Hepatic stellate cell (primary cell): ENCODE measurements at regions not wholly inside any gene's neighbourhood (a gene's known extent, or its start where the extent isn't known, plus 50 kb on each side); places are given as distances from the start of the nearest gene placed in this dataset.
"Not testable (repeated sequence)": the region's sequence is repeated elsewhere in the genome, so short reads cannot be mapped to it uniquely, and the experiment has no call there.

Experiments used
- DNase-seq: peaks from one replicate; pipeline ENCODE4 v3.0.0; 2011; ENCODE audit warnings: low spot score

GRCh38 chr16:8062677-8063076 is 527.6 kb downstream of the TMEM114 start:
- DNase-seq, result no peak

DNA sequence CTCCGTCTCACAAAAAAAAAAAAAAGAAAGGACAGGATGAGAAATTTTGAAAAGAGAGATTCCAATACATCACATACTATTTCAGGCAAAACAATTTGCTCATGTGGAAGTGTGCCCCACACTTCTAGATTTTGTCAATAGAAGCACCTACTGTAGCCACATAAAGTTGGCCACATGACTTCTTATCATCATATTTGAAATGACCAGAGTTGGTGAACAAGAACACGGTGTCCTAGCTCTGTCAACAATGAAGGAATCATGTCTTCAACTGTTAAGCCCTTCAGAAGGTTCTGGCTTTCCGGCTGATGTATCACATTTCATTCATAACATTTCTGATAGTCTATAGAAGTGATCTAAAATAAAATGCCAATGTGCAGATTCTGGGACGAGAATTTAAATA is 534.5 kb downstream of the TMEM114 start:
- no peak for DNase-seq

DNA sequence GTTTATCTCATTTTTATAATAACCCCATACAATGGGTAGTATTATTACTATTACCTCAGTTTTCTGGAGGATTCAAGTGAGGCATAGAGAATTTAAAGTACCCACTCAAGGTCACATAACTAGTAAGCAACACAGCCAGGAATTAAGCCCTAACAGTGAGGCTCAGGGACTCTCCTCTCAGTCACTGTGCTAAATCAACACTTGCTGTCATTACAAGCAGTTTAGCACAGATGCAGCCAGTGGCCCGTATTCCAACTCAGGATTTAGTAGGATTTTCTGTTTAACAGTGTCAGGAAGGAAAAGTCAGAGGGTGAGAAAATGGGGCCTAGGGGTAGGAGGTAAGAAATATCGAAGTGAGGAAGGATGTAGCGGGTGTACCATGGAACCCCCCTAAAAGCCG is 536.9 kb downstream of the TMEM114 start:
- no peak for DNase-seq

- no peak for DNase-seq
Observed at GRCh38 chr16:8048433-8048832, 541.9 kb downstream of the TMEM114 start.

GRCh38 chr16:8047736-8048135 is 542.6 kb downstream of the TMEM114 start:
- DNase-seq, result no peak

DNA sequence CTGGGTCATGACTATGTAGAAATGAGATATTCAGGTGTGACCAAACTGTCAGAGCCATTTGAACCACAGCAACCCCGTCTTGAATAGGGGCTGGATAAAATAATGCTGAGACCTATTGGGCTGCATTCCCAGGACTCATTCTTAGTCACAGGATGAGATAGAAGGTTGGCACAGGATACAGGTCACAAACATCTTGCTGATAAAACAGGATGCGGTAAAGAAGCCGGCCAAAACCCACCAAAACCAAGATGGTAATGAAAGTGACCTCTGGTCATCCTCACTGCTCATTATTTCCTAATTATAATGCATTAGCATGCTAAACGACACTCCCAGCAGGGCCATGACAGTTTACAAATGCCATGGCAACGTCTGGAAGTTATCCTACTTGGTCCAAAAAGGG is 545.5 kb downstream of the TMEM114 start:
- no peak for DNase-seq

GRCh38 chr16:8032406-8032805 is 557.9 kb downstream of the TMEM114 start:
- DNase-seq, result no peak

DNA sequence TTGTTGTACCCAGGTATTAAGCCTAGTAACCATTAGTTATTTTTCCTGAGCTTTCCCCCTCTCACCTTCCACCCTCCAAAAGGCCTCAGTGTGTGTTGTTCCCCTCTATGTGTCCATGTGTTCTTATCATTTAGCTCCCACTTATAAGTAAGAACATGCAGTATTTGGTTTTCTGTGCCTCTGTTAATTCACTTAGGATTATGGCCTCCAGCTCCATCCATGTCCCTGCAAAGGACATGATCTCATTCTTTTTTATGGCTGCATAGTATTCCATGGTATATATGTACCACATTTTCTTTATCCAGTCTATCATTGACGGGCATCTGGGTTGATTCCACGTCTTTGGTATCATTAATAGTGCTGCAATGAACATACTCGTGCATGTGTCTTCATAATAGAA is 560.3 kb downstream of the TMEM114 start:
- not testable (repeated sequence) for DNase-seq

DNA sequence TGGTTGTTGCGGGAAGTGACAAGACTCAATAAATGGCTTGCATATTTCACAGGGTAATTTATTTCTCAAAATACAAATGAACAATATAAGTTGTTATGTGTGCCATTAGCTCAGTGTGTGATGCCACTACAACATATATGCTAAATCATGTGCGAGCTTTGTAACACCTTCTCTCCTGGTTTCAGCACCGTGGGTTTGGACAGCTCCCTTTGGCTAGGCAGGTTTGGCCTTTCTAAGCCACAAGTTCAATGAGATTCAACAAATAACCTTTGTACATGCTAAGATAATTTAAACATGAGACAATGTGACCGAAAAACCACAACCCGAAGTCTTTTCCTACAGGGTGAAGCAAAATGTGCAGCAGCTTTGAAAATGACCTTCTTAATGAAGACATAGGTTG is 563.9 kb downstream of the TMEM114 start:
- DNase-seq, result no peak

DNA sequence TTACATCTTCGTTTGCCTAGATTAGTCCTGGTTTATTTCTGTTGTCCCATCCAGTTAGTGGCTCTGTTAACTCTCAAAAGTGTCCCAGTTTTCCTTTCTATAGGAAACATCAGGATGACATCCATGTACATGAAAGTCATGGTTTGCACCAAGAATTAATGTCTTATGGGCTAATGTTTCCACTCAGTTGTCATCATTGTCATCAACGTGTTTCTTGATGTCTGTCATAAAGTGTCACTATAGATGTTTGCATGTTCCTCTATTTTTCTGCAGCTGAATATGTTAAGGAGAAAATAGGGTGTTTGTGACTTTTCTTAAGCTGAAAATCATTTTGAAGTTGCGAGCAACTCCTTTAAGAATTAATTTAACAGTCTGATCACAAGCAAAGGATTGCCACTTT is 567.0 kb downstream of the TMEM114 start:
- DNase-seq, result no peak

DNA sequence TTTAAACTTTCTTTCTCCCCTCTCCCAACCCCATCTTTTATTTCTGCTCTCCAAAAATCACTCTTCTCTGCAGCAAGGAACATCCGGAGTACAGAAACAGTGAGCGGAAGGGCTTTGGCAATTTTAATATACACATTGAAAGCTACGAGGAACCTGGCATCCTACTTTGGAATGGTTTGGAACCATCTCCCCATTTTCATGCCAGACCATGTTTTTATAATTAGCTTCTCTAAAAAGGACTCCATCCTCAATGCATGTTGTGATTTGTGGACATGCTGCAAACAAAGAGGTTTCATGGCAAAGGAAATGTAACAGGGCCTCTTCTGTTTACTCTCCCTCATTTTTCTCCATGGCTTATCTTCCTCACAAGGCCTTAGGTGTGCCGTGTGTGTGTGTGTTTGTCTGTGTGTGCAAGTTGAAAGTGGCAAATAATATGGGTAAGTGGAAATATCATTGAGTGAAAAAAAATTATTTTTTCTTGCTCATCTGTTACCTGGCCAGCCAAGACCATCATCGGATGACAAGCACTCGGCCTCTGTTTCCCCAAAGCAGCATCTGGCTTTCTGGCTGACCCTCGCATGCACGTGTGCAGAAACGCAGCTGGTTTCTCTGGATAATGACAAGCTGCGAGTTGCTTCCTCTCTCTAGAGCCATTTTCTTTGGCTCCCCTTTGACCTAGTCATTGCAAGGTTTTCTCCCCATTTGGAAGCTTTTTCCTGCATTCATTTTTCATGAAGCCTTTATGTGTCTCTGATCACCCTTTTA is 585.0 kb downstream of the TMEM114 start:
- no peak for DNase-seq

DNA sequence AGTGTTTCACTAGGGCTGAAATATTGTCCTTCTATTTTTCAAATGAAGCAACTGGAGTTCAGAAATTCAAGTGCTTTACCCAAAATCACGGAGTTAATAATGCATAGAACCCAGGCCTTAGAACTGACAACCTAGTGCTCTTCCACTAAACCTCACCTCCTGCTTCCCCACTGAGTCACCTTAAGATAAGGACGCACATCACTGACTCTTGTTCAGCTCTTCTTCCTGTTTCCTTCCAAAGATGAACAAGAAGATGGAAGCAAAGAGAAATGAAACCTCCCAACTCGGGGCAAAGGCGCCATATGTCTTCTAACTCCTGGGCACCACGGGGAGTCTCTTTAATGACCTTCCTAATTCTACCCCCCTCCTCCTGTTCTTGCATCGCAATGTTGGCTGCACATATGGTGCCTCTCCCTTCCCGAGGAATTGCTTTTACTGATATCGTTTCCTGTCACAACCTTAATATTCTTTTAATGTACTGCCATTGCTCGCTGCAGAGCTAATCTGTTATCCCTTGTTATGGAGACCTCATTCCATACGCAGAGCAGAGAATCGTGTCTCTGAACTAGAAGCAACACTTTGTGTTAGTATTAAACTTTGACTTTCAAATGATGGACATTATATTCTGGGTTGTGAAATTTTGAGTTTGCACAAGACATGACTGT is 591.4 kb downstream of the TMEM114 start:
- DNase-seq, result no peak

DNA sequence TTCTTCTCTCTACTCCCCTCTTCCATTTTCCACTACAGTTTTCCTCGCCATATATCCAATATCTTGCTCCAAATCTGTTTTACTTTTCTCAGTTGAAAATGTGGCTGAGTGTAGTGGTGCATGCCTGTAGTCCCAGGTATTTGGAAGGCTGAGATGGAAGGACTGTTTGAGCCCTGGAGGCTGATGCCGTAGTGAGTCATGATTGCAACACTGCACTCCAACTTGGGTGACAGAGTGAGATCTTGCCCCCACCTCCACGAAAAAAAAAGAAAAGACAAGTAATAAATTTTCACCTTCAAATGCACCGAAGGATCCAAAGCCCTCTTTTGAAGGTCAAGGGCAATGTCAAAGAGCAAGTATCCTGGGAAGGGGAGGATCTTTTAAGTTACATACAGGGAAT is 592.3 kb downstream of the TMEM114 start:
- no peak for DNase-seq

GRCh38 chr16:7992616-7993015 is 597.7 kb downstream of the TMEM114 start:
- no peak for DNase-seq

GRCh38 chr16:7990626-7991260 is 599.6 kb downstream of the TMEM114 start:
- no peak for DNase-seq

GRCh38 chr16:7983676-7984075 is 606.6 kb downstream of the TMEM114 start:
- no peak for DNase-seq

- no peak for DNase-seq
Observed at GRCh38 chr16:7980133-7980483, 610.2 kb downstream of the TMEM114 start.

DNA sequence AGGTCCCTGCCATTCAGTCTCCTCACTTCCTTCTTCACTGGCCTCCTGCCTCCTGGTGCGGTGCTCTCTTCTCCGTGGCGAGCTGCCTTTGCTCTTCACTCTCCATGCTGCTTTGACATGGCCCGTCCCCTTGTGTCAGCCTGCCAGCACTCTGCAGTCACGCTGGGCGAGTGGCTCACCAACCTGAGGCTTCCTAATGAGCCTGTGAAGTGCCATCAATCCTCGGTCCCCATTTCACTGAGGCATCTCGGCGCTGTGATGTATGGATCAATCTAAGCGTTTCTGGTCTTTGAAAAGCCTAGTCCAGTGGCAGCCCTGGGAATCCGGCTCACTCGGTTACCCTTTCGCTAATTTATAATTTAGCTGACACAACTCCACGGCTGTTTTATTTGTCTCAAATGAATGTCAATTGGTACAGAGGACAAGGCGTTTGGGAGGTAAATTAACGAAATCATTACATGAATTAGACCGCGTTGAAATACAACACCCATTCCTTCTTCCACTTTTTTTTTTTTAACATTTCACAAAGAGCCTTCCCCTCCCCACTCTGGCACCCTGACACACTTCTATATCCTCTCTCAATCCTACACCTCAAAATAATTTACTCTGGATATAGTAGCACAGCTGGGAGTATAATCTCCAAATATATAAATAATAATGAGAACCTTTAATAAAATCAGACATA is 610.7 kb downstream of the TMEM114 start:
- no peak for DNase-seq

DNA sequence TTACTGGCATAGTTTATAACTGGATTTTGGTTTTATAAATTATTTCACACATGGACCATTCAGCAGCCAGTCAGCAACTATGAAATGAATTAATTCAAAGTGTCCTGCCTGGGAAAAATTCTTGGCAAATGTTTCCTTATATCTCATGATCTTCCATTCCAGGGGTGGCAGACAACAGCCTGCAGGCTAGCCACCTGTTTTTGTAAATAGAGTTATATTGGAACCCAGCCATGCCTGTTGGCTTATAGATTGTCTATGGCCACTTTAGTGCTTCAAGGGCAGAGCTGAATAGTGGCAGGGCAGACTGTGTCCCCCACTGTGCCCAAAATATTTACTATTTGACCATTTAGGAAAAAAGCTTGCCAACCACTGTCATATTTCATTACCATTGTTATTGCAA is 613.7 kb downstream of the TMEM114 start:
- no peak for DNase-seq

- no peak for DNase-seq
Observed at GRCh38 chr16:7976125-7976524, 614.2 kb downstream of the TMEM114 start.

DNA sequence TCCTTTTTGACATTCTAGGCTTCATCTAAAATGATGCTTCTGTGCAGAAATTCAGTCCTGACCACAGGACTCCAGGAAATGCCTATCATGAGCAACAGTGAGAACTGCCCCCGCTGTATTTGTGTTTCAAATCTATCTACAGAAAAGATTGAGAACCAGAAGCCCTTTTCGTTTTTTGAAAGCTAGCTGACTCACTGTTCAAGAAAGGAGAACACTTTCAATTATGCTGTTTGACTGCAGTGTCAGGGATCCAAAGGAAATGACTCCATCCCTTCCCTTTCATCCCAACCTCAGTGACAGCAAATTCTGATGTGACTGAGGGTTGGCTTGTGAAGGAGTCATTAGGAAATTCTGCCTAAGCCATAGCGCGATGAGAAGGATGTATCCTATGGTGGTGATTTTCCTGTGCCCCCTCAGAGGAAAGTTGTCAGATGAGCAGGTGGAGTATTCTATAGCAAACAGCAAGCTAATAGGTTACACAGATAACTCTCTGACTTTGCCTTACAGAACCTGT is 622.3 kb downstream of the TMEM114 start:
- no peak for DNase-seq

DNA sequence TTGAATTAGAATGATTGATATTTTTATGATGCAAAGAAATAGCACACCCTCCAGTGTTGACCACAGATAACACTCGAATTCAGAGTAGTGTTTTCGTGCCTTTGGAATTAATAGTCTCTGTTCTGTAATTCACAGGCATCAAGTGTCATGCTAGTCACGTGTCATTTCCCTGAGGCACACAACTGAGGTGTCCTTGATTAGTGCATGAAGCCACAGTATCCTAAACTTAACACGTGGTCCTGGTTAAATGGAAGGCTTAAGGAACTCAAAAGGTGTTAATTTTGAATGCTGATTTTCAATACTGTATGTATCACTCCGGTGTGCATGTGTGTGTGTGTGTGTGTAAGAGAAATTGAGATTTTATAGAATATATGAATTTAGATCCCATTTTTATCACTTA is 625.6 kb downstream of the TMEM114 start:
- DNase-seq, result no peak

DNA sequence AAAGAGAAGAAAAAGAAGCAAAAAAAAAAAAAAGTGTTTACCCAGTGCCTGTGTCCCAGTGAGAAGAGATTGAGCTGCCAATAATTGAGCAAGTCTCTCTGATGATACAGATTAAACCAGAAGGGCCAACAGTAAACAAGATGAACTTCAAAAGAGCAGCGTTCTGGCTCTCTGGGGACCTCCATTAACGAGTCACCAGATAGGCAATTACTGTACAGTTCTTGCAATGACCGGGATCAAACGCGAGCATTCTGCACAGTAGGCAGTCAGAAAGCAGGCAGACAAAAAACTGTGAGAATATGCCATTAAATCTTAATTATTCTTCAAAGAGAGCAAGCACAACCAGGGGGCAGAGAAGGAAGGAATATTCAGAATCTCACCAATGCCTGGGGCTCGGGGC is 626.1 kb downstream of the TMEM114 start:
- DNase-seq, result no peak
